ENCODE measurements at regions not wholly inside any gene's neighbourhood (a gene's known extent, or its start where the extent isn't known, plus 50 kb on each side); places are given as distances from the start of the nearest gene placed in this dataset.

DNA sequence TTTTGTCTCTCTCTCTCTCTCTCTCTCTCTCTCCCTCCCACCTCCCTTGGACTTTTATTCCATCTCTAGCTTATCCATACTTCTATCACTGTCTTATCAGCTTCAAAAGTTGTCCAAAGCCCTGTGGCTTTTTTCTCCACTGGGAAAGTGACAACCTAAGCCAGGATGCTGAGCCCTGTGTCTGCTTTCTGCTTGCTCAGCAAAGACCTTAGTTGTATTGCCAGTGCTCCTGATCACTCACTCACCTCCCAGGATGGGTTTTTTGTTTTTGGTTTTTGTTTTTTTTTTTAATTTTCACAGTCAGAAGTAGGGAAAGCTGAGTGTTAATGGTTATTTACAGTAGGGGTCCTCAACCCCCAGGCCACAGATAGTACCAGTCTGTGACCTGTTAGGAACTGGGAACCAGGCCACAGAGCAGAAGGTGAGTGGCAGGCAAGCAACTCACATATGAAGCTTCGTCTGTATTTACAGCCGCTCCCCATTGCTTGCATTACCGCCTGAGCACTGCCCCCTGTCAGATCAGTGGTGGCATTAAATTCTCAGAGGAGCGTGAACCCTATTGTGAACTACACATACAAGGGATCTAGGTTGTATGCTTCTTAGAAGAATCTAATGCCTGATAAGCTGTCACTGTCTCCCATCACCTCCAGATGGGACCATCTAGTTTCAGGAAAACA, 125.0 kb upstream of the ID4 start:
- TF ChIP-seq, protein P1, sequence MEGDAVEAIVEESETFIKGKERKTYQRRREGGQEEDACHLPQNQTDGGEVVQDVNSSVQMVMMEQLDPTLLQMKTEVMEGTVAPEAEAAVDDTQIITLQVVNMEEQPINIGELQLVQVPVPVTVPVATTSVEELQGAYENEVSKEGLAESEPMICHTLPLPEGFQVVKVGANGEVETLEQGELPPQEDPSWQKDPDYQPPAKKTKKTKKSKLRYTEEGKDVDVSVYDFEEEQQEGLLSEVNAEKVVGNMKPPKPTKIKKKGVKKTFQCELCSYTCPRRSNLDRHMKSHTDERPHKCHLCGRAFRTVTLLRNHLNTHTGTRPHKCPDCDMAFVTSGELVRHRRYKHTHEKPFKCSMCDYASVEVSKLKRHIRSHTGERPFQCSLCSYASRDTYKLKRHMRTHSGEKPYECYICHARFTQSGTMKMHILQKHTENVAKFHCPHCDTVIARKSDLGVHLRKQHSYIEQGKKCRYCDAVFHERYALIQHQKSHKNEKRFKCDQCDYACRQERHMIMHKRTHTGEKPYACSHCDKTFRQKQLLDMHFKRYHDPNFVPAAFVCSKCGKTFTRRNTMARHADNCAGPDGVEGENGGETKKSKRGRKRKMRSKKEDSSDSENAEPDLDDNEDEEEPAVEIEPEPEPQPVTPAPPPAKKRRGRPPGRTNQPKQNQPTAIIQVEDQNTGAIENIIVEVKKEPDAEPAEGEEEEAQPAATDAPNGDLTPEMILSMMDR (conservative IDR thresholded peaks at IDR 0.05; ENCODE audit: low read depth, low read length) = no peak
- no peak for TF ChIP-seq EZH2phosphoT487 (IDR thresholded peaks at IDR 0.05; ENCODE audit: borderline replicate concordance, low read length)

Measured in PC-3 (cell line).